Osteocyte (in vitro differentiated cells): ENCODE measurements at regions not wholly inside any gene's neighbourhood (a gene's known extent, or its start where the extent isn't known, plus 50 kb on each side); places are given as distances from the start of the nearest gene placed in this dataset.
"Not testable (repeated sequence)": the region's sequence is repeated elsewhere in the genome, so short reads cannot be mapped to it uniquely, and the experiment has no call there.

Source experiments
- DNase-seq: peaks from one replicate; pipeline ENCODE4 v3.0.0; 2021; ENCODE audit warnings: mixed read lengths; ENCODE audit not compliant: unreplicated experiment; ENCODE audit errors: extremely low spot score
- H3K27ac Mint-ChIP-seq: one replicate; pipeline ENCODE4 v1.8.0; 2021; ENCODE audit warnings: mild to moderate bottlenecking, mixed read lengths; ENCODE audit not compliant: unreplicated experiment
- H3K27me3 Mint-ChIP-seq: one replicate; pipeline ENCODE4 v1.8.0; 2021; ENCODE audit warnings: mixed read lengths; ENCODE audit not compliant: unreplicated experiment
- H3K36me3 Mint-ChIP-seq: one replicate; pipeline ENCODE4 v1.8.0; 2021; ENCODE audit warnings: mixed read lengths; ENCODE audit not compliant: unreplicated experiment
- H3K4me1 Mint-ChIP-seq: one replicate; pipeline ENCODE4 v1.8.0; 2021; ENCODE audit warnings: mixed read lengths; ENCODE audit not compliant: unreplicated experiment
- H3K4me3 Mint-ChIP-seq: one replicate; pipeline ENCODE4 v1.8.0; 2021; ENCODE audit warnings: mild to moderate bottlenecking, moderate library complexity, mixed read lengths; ENCODE audit not compliant: unreplicated experiment
- H3K9me3 Mint-ChIP-seq: one replicate; pipeline ENCODE4 v1.8.0; 2021; ENCODE audit warnings: mixed read lengths; ENCODE audit not compliant: unreplicated experiment
- CTCF ChIP-seq: fragments of 200-600 bp; sonication (generic); IDR thresholded peaks from 2 replicates; pipeline ENCODE4 v1.5.0; 2021; ENCODE audit warnings: antibody characterized with exemption, mild to moderate bottlenecking, moderate library complexity

- no peak for DNase-seq
- Mint-ChIP-seq H3K4me1 (no peaks in the 10 kb centered on the region), H3K36me3 (no peaks in the 10 kb centered on the region), H3K4me3 (no peak overlapping the region), H3K9me3 (no peaks in the 10 kb centered on the region), H3K27ac (no peak overlapping the region), H3K27me3 (no peaks in the 10 kb centered on the region)
- TF ChIP-seq CTCF = no peak
Measured at GRCh38 chr13:88464851-88465250, 793.7 kb downstream of the SLITRK5 start.

GRCh38 chr13:88472316-88472715, 801.1 kb downstream of the SLITRK5 start:
- Mint-ChIP-seq H3K4me1 (no peaks in the 10 kb centered on the region), H3K9me3 (no peaks in the 10 kb centered on the region), H3K4me3 (no peak overlapping the region), H3K36me3 (no peaks in the 10 kb centered on the region), H3K27me3 (no peaks in the 10 kb centered on the region), H3K27ac (no peak overlapping the region)
- no peak for TF ChIP-seq CTCF
- no peak for DNase-seq

GRCh38 chr13:88483202-88483601, 812.0 kb downstream of the SLITRK5 start:
- H3K4me1 Mint-ChIP-seq = no peaks in the 10 kb centered on the region
- no peaks in the 10 kb centered on the region for H3K27me3 Mint-ChIP-seq
- no peak for TF ChIP-seq CTCF
- peaks cover 8% of the 10 kb centered on the region for H3K9me3 Mint-ChIP-seq
- DNase-seq = no peak
- no peak overlapping the region for H3K27ac Mint-ChIP-seq
- no peaks in the 10 kb centered on the region for H3K36me3 Mint-ChIP-seq
- no peak overlapping the region for H3K4me3 Mint-ChIP-seq

- Mint-ChIP-seq H3K27me3 (no peaks in the 10 kb centered on the region), H3K4me1 (no peaks in the 10 kb centered on the region), H3K9me3 (peaks cover 61% of the 10 kb centered on the region), H3K4me3 (no peak overlapping the region), H3K27ac (no peak overlapping the region), H3K36me3 (no peaks in the 10 kb centered on the region)
- no peak for TF ChIP-seq CTCF
- no peak for DNase-seq
Measured at GRCh38 chr13:88507909-88508308, 836.7 kb downstream of the SLITRK5 start.

- H3K36me3 Mint-ChIP-seq, H3K27me3 Mint-ChIP-seq, H3K4me3 Mint-ChIP-seq, H3K4me1 Mint-ChIP-seq, DNase-seq, H3K27ac Mint-ChIP-seq: not testable (repeated sequence)
- peaks cover 56% of the 10 kb centered on the region for H3K9me3 Mint-ChIP-seq
Measured at GRCh38 chr13:88512993-88513392, 841.8 kb downstream of the SLITRK5 start.

- Mint-ChIP-seq H3K9me3 (peaks cover 8% of the 10 kb centered on the region), H3K36me3 (no peaks in the 10 kb centered on the region), H3K27me3 (no peaks in the 10 kb centered on the region), H3K27ac (no peak overlapping the region), H3K4me1 (no peaks in the 10 kb centered on the region), H3K4me3 (no peak overlapping the region)
- DNase-seq = no peak
- TF ChIP-seq CTCF = no peak
Measured at GRCh38 chr13:88526186-88526852, 855.1 kb downstream of the SLITRK5 start.
